ENCODE measurements at regions not wholly inside any gene's neighbourhood (a gene's known extent, or its start where the extent isn't known, plus 50 kb on each side); places are given as distances from the start of the nearest gene placed in this dataset.

DNA sequence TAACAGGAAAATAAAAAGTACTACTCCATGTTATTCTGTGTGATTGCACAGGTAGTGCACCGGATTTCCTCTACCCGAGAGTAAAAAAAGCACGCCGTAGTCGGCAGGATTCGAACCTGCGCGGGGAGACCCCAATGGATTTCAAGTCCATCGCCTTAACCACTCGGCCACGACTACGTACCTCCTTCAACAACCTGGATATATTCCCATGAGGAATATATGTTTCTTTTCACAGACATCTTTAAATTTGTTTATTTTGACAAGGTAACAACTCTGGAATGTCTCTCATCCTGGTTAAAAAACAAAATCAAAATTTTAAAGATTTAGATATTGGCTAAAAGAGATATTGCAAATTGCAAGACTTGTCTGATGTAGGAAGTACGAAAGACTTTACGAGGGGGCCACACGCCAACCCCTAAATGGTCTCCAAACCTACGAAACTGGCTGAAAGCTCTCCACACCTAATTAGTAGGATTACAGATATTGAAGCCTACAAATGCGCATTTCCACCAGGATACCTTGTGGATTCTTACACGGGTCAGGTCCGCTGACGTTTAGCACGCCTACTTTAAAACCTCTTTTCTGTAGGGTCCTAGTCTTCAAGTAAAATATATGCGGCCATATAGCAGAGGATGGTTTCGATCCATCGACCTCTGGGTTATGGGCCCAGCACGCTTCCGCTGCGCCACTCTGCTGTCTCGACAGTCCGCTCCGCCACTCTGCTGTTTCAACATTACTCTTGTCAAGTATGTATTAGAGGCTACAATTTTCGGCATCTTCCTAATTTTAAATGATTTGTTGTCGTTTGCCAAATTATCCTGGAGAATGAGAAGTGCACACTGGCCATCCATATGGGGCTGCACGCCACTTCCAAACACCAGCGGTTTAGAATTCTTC, 52.2 kb upstream of the BTN3A2 start:
- DNase-seq, result peak; percentile 57 to 71 (median 63)
